GM12878 (cell line): ENCODE measurements at regions not wholly inside any gene's neighbourhood (a gene's known extent, or its start where the extent isn't known, plus 50 kb on each side); places are given as distances from the start of the nearest gene placed in this dataset.

ENCODE experiments used
- ATAC-seq: fragments of 200-7000 bp; cut with Tn5 transposase; 3 replicates; pipeline ENCODE4 v1.9.1; 2020; ENCODE audit warnings: mild to moderate bottlenecking, moderate library complexity
- BruUV-seq: library from RNA; stranded (reverse); fragments of 400-500 nt; replicated peaks from 2 replicates; lab custom pipeline; 2021; lab: Mats Ljungman, UMichigan
- CTCF ChIA-PET: fragments of 300-600 bp; sonication (Branson Sonifier 250); formaldehyde crosslinking; extraction: SDS; loops from one replicate; lab custom pipeline; 2021; ENCODE audit warnings: inconsistent platforms; lab: Yijun Ruan, JAX
- POLR2A ChIA-PET: fragments of 350-600 bp; formaldehyde crosslinking; extraction: SDS; loops from one replicate; lab custom pipeline; 2021; ENCODE audit warnings: inconsistent platforms; lab: Charles Lee
- RAD21 ChIA-PET: fragments of 300-600 bp; sonication (Branson Sonifier 250); formaldehyde crosslinking; loops from one replicate; lab custom pipeline; 2023; ENCODE audit warnings: antibody characterized with exemption; ENCODE audit not compliant: unreplicated experiment; lab: Charles Lee
- SMC1A ChIA-PET: fragments of 300-600 bp; sonication (Branson Sonifier 250); formaldehyde crosslinking; loops from one replicate; lab custom pipeline; 2023; ENCODE audit not compliant: unreplicated experiment, uncharacterized antibody; lab: Charles Lee
- DNase-seq: peaks from one replicate; pipeline ENCODE4 v3.0.0-alpha.2; 2011; ENCODE audit warnings: low read depth, low spot score
- FAIRE-seq: peaks from 3 replicates; lab custom pipeline; 2011; peaks lifted over from hg19 to GRCh38; lab: Jason Lieb, UNC
- H2AFZ ChIP-seq: 2 replicates; pipeline ENCODE4 v1.6.0; 2011; ENCODE audit warnings: low read depth, low read length, control low read depth; ENCODE audit not compliant: control insufficient read depth
- H3K27ac ChIP-seq: 2 replicates; pipeline ENCODE4 v1.5.1; 2011; ENCODE audit warnings: control low read depth; ENCODE audit not compliant: control insufficient read depth, insufficient read depth
- H3K27me3 ChIP-seq, 2 experiments: replicated peaks in 1 of 2; 2 replicates each; pipeline versions ENCODE4 v1.6.0 to v1.6.1; 2011; ENCODE audit warnings: low read length in 1 of 2; ENCODE audit not compliant: control insufficient read depth in 2 of 2, insufficient read depth in 2 of 2
- H3K36me3 ChIP-seq, 2 experiments: 2 replicates each; pipeline ENCODE4 v1.5.1; 2011; ENCODE audit warnings: low read length in 1 of 2; ENCODE audit not compliant: control insufficient read depth in 2 of 2, insufficient read depth in 2 of 2
- H3K4me1 ChIP-seq: 2 replicates; pipeline ENCODE4 v1.6.1; 2011; ENCODE audit warnings: mild to moderate bottlenecking, low read length, moderate library complexity, mixed read lengths; ENCODE audit not compliant: control insufficient read depth, insufficient read depth
- H3K4me2 ChIP-seq: 2 replicates; pipeline ENCODE4 v1.6.0; 2011; ENCODE audit warnings: control low read depth; ENCODE audit not compliant: control insufficient read depth, insufficient read depth
- H3K4me3 ChIP-seq: fragments of 200-600 bp; sonication (generic); 2 replicates; pipeline ENCODE4 v1.5.1; 2016
- H3K79me2 ChIP-seq: 2 replicates; pipeline ENCODE4 v1.6.0; 2011; ENCODE audit warnings: low read length; ENCODE audit not compliant: control insufficient read depth, insufficient read depth
- H3K9ac ChIP-seq: 2 replicates; pipeline ENCODE4 v1.8.0; 2011; ENCODE audit warnings: low read length, control low read depth, mixed read lengths; ENCODE audit not compliant: control insufficient read depth, insufficient read depth
- H3K9me3 ChIP-seq: replicated peaks from 3 replicates; pipeline ENCODE4 v1.5.1; 2011; ENCODE audit warnings: mild to moderate bottlenecking, low read length; ENCODE audit not compliant: control insufficient read depth, insufficient read depth
- H4K20me1 ChIP-seq: 2 replicates; pipeline ENCODE4 v1.6.0; 2011; ENCODE audit not compliant: control insufficient read depth, insufficient read depth
- ATF7 ChIP-seq: fragments of 450-650 bp; IDR thresholded peaks from 2 replicates; pipeline ENCODE4 v1.6.1; 2016; ENCODE audit warnings: low read depth, mild to moderate bottlenecking
- BMI1 ChIP-seq: fragments of 450-650 bp; IDR thresholded peaks from 2 replicates; pipeline ENCODE4 v1.6.1; 2016; ENCODE audit warnings: mild to moderate bottlenecking, moderate library complexity, borderline replicate concordance
- CTCF ChIP-seq, 3 experiments: IDR thresholded peaks in 2 of 3; conservative IDR thresholded peaks in 1 of 3; 2 replicates each; pipeline ENCODE4 v1.5.1; 2011; ENCODE audit warnings: low read depth in 3 of 3, low read length in 3 of 3, mild to moderate bottlenecking in 3 of 3, control low read depth in 2 of 3, moderate library complexity in 2 of 3, inconsistent platforms in 1 of 3, mixed read lengths in 1 of 3; ENCODE audit not compliant: control insufficient read depth in 2 of 3, insufficient read depth in 1 of 3; ENCODE audit errors: extremely low read depth in 1 of 3
- GATAD2B ChIP-seq: fragments of 450-650 bp; conservative IDR thresholded peaks from 2 replicates; pipeline ENCODE4 v1.6.1; 2017; ENCODE audit warnings: low read depth, mild to moderate bottlenecking, moderate library complexity
- IRF4 ChIP-seq: IDR thresholded peaks from 2 replicates; pipeline ENCODE4 v1.6.1; 2011; ENCODE audit warnings: low read depth, low read length
- MAX ChIP-seq: IDR thresholded peaks from 2 replicates; pipeline ENCODE4 v1.6.1; 2012; ENCODE audit warnings: low read depth, low read length, improper control_type of control experiment
- NFXL1 ChIP-seq: fragments of 450-650 bp; IDR thresholded peaks from 2 replicates; pipeline ENCODE4 v1.6.1; 2017; ENCODE audit warnings: antibody characterized with exemption, mild to moderate bottlenecking, borderline replicate concordance
- RB1 ChIP-seq: fragments of 450-650 bp; formaldehyde crosslinking; IDR thresholded peaks from 2 replicates; pipeline ENCODE4 v1.6.1; 2017; ENCODE audit warnings: mild to moderate bottlenecking, borderline replicate concordance
- REST ChIP-seq: IDR thresholded peaks from 2 replicates; pipeline ENCODE4 v1.6.1; 2012; ENCODE audit warnings: mild to moderate bottlenecking, low read depth, low read length
- SMAD5 ChIP-seq: IDR thresholded peaks from 2 replicates; pipeline ENCODE4 v1.6.1; 2016; ENCODE audit warnings: antibody characterized with exemption, low read depth
- TCF3 ChIP-seq: IDR thresholded peaks from 2 replicates; pipeline ENCODE4 v1.6.1; 2012; ENCODE audit warnings: low read depth, mild to moderate bottlenecking, low read length, borderline replicate concordance; ENCODE audit not compliant: insufficient read depth
- ZNF687 ChIP-seq: fragments of 450-650 bp; IDR thresholded peaks from 2 replicates; pipeline ENCODE4 v1.6.1; 2017; ENCODE audit warnings: mild to moderate bottlenecking, moderate library complexity
- ZZZ3 ChIP-seq: IDR thresholded peaks from 2 replicates; pipeline ENCODE4 v1.6.1; 2011; ENCODE audit warnings: low read depth; ENCODE audit not compliant: control insufficient read depth, insufficient read length
- WGBS: methylation state at CpG from one replicate; pipeline ENCODE4 v1.1.6; 2016; ENCODE audit warnings: low lambda C conversion rate; ENCODE audit not compliant: insufficient replicate concordance, insufficient coverage; ENCODE audit errors: missing lambda C conversion rate; 5-methylcytosine and 5-hydroxymethylcytosine counted together
- in situ Hi-C: fragments of 300-500 bp; cut with MboI; formaldehyde crosslinking; loops from 9 replicates; pipeline ENCODE4 v1.14.3; 2018; ENCODE audit warnings: mixed read lengths
- intact Hi-C: fragments of 100-400 bp; cut with micrococcal nuclease; formaldehyde crosslinking; loops from one replicate; pipeline ENCODE4 v1.14.2; 2022; ENCODE audit not compliant: unreplicated experiment

GRCh38 chr1:58899587-58900271, 115.9 kb upstream of the JUN start:
- no peak for DNase-seq
- CTCF ChIA-PET, result interaction anchor here (0.7 to 1.8 kb wide), 4 partner anchors 113 to 221 kb away, joined by 3 to 5 read pairs (median 3); no protein-coding TSS in a partner anchor
- H3K36me3 ChIP-seq, result no peaks in the 10 kb centered on the region
- POLR2A ChIA-PET, result no interaction called here
- no TSS peak for BruUV-seq
- intact Hi-C loops (loop anchor here (5.0 kb wide), 3 partner anchors 108 to 398 kb away; partner anchors contain the start of gene FGGY), in situ Hi-C loops (no loop called here)
- FAIRE-seq, result no peak
- H4K20me1 ChIP-seq, result no peaks in the 10 kb centered on the region
- no peaks in the 10 kb centered on the region for H3K9me3 ChIP-seq
- no peak overlapping the region for H3K9ac ChIP-seq
- H3K4me3 ChIP-seq, result no peak overlapping the region
- TF ChIP-seq TCF3, result no peak
- no peak for TF ChIP-seq ZZZ3
- TF ChIP-seq REST, result no peak
- TF ChIP-seq IRF4, result no peak
- TF ChIP-seq BMI1, result no peak
- no peak for TF ChIP-seq ZNF687
- TF ChIP-seq NFXL1, result no peak
- no peak for TF ChIP-seq SMAD5
- TF ChIP-seq ATF7, result no peak
- TF ChIP-seq GATAD2B, result no peak
- no peak for TF ChIP-seq MAX
- no peak for TF ChIP-seq RB1
- no peak for TF ChIP-seq CTCF (IDR thresholded peaks at IDR 0.05 in 2 of 3, conservative IDR thresholded peaks at IDR 0.05 in 1 of 3; ENCODE audit: control insufficient read depth in 2 of 3, extremely low read depth in 1 of 3, insufficient read depth in 1 of 3, low read depth in 3 of 3, low read length in 3 of 3)
- 84% methylated on average over 11 of the region's 11 CpGs for WGBS
- no peak for ATAC-seq
- no peak overlapping the region for H3K27ac ChIP-seq
- SMC1A ChIA-PET, result interaction anchor here (1.0 to 2.6 kb wide), 6 partner anchors 10 to 798 kb away, joined by 3 to 9 read pairs (median 4); no protein-coding TSS in a partner anchor
- RAD21 ChIA-PET, result interaction anchor here (1.1 to 2.0 kb wide), 3 partner anchors 46 to 69 kb away, joined by 3 to 6 read pairs (median 3); no protein-coding TSS in a partner anchor
- H3K27me3 ChIP-seq, result no peaks in the 10 kb centered on the region
- H3K79me2 ChIP-seq, result no peaks in the 10 kb centered on the region
- no peak overlapping the region for H2AFZ ChIP-seq
- H3K4me1 ChIP-seq, result peaks cover 9% of the 10 kb centered on the region; the same call in 1 of the 2 replicates
- H3K4me2 ChIP-seq, result no peak overlapping the region
